ENCODE measurements at regions not wholly inside any gene's neighbourhood (a gene's known extent, or its start where the extent isn't known, plus 50 kb on each side); places are given as distances from the start of the nearest gene placed in this dataset.

DNA sequence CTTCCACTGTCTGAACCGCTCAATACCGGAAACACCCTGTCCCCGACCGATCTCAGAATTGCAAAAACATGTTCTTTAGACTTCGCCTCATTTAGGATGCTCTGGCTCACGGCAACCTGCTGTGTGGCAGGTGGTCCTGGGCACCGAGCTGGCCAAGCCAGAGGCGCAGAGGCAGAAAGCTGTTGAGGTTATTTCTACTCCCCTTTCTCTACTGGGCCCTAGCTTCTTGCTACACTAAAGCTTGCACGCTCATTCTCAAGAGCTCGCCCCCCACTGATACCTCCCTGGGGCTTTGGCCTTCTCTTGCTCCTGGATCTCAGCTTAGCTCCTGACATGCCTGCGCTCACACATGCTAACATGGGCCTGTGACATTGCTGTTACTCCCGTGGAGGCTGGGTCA, 417.4 kb downstream of the LPIN1 start:
- TF ChIP-seq, protein P1, sequence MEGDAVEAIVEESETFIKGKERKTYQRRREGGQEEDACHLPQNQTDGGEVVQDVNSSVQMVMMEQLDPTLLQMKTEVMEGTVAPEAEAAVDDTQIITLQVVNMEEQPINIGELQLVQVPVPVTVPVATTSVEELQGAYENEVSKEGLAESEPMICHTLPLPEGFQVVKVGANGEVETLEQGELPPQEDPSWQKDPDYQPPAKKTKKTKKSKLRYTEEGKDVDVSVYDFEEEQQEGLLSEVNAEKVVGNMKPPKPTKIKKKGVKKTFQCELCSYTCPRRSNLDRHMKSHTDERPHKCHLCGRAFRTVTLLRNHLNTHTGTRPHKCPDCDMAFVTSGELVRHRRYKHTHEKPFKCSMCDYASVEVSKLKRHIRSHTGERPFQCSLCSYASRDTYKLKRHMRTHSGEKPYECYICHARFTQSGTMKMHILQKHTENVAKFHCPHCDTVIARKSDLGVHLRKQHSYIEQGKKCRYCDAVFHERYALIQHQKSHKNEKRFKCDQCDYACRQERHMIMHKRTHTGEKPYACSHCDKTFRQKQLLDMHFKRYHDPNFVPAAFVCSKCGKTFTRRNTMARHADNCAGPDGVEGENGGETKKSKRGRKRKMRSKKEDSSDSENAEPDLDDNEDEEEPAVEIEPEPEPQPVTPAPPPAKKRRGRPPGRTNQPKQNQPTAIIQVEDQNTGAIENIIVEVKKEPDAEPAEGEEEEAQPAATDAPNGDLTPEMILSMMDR (IDR thresholded peaks at IDR 0.05): no peak
- TF ChIP-seq EP300 (IDR thresholded peaks at IDR 0.05) (no peak), POLR2AphosphoS5 (IDR thresholded peaks at IDR 0.05) (no peak)

Measured in suprapubic skin (tissue), 4 donors.